ENCODE measurements at regions not wholly inside any gene's neighbourhood (a gene's known extent, or its start where the extent isn't known, plus 50 kb on each side); places are given as distances from the start of the nearest gene placed in this dataset.
"Not testable (repeated sequence)": the region's sequence is repeated elsewhere in the genome, so short reads cannot be mapped to it uniquely, and the experiment has no call there.

DNA sequence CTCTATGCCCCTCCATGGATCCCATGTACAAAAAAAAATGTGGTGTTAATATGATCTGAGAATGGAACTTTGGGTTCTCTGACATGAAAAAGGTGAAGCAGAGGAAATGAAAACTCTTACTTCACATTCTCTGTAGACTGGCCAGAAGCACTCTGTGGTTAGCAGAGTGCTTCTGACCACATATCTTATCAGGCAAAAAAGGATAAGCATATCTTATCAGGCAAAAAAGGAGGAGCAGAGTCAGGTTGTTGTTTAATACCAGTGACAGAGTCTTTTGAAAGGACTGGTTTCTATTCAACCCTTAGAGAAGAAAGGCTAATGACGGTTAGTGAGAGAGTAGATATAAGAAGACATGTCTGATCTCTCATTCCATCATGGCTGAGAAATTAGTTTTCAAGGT lies 1404.8 kb downstream of the SLITRK1 start:
- DNase-seq, result no peak

DNA sequence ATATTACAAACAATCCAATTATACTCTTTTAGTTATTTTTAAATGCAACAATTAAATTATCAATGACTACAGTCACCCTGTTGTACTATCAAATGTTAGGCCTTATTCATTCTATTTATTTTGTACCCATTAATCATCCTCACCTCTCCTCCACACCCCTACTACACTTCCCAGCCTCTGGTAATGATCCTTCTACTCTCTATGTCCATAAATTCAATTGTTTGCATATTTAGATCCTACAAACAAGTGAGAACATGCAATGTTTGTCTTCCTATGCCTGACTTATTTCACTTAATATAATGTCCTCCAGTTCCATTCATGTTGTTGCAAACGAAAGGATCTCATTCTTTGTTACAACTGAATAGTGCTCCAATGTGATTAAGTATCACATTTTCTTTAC lies 1414.6 kb downstream of the SLITRK1 start:
- no peak for DNase-seq

DNA sequence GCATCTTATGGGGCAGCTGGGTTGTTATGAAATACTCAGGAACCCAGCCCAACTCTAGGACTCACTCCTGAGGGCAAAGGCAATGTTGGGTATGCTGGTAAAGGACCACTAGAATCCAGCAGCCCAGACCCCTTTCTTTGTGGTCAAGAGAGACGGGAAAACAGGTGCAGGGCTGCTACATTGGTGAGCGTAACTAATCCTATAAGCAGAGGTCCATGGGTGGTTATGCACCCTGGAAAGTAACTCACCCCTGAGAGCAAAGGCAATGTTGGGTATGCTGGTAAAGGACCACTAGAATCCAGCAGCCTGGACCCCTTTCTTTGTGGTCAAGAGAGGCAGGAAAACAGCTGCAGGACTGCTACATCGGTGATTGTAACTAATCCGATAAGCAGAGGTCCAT lies 1422.7 kb downstream of the SLITRK1 start:
- DNase-seq, result not testable (repeated sequence)

DNA sequence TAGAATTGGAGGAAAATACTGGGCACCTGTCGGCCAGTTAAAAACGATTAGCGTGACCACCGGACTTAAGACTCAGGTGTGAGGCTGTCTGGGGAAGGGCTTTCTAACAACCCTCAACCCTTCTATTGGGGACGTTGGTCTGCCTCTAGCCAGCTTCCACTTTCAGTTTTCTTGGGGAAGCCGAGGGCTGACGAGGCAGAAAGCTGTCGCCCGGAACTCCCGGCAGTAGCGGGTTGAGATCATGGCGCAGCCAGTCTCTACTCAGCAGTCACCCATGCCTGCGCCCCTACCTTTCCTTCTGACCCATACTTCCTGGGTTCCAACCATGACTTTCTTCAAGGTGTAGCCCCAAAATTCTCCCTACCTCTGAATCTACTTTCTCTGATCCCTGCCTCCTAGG lies 1424.1 kb downstream of the SLITRK1 start:
- DNase-seq, result no peak

DNA sequence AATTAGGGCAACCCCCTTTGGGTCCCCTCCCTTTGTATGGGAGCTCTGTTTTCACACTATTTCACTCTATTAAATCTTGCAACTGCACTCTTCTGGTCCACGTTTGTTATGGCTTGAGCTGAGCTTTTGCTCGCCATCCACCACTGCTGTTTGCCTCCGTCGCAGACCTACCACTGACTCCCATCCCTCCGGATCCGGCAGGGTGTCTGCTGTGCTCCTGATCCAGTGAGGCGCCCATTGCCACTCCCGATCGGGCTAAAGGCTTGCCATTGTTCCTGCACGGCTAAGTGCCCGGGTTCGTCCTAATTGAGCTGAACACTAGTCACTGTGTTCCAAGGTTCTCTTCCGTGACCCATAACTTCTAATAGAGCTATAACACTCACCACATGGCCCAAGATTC lies 1424.7 kb downstream of the SLITRK1 start:
- DNase-seq, result not testable (repeated sequence)

DNA sequence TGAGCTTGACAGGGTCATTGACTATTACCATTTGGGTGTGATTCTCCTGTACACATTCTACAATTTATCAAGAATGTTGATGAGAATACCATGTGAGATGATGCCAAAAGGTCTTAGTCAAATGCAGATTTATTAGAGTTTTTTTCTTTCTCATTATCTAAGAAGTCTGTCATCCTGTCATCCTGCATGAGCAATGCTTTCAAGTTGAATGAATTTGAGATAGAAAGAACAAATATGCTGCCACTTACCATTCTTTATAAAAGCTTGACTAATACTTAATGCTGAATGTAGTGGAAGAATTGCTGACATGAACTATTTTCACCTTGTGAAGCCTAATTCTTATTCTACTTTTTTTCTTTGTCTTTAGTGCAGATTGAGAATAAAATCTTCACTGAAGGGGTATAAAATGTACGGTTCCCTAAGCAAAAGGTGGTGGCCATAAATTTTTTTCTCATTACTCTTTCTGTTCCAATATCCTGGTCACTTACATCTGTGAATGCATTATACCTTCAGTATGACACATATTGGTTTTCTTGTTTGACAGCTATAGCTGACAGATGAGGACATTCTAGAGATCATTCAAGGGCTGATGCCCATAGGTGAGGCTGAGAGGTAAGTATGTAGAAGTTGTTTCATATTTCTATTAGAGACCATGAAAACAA lies 1434.7 kb downstream of the SLITRK1 start:
- no peak for DNase-seq

DNA sequence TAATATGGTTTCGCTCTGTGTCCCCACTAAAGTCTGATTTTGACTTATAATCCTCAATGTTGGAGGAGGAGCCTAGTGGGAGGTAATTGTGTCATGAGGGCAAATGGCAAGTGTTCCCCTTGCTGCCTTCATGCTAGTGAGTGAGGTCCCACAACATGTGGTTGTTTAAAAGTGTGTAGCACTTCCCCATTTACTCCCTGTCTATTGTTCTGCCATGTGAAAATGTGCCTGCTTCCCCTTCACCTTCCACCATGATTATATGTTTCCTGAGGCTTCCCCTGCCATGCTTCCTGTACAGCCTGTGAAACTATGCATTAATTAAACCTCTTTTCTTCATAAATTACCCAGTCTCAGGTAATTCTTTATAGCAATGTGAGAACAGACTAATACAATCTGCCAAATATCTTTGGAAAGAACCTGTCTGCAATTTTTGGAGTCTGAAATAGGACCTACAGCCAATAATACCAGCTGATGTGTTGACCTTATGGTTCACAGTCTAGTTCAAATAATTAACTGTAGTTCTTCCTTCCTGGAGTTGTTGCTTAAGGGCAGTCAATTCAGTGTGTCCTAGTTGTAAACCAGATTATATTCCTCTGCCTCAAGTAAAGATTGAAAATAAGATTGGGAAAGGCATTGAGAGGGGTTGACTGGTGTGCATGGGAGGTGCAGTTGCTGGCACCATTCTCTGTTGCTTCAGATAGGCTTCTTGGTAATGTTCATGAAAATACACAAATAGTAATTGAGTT lies 1442.9 kb downstream of the SLITRK1 start:
- no peak for DNase-seq

DNA sequence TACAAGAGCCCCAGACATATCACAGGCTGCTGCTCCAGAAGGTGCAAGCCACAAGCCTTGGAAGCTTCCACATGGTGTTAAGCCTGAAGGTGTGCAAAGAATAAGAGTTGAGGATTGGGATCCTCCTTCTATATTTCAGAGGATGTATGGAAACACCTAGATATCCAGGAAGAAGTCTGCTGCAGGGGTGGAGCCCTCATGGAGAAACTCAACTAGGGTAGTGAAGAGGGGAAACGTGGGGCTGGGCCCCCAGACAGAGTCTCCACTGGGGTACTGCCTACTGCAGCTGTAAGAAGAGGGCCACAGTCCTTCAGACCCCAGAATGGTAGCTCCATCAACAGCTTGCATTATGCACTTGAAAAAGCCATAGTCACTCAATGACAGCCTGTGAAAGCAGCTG lies 1444.0 kb downstream of the SLITRK1 start:
- DNase-seq, result no peak

DNA sequence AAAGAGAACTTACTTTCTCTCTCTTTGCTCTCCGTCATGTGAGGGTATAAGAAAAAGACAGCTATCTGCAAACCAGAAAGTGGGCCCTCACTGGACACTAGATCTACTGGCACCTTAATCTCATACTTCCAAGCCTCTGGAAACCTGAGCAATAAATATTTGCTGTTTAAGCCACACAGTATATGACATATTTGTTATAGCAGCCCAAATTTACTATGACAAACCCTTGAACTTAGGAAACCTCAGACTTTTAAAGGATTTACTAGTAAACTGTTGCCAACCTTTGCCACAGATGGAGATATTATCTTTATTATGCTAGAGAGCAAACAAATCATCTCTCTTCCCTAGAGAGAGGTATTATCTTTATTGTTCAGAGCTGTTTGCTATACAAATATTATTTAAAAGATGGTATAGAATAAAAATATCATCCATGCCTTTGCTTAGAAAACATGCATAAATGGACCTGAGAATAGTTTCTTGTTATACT lies 1446.1 kb downstream of the SLITRK1 start:
- no peak for DNase-seq

DNA sequence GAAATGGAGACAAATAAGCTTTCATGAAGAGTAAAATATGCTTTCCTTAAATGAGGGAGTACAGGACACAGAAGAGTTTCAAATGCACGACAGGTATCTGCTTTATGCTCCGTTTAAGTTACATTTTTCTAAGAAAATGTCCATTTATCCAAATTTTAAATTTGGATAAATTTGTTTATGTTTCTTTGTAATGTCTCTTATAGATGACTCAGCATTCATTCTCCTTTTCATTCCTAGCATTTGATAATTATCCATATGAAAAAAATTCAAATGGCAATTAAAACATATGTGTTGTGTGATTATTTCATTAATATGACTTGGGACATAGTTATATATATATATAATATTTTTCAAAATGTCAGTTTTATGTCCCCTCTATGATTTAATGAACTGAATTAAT lies 1449.3 kb downstream of the SLITRK1 start:
- no peak for DNase-seq

DNA sequence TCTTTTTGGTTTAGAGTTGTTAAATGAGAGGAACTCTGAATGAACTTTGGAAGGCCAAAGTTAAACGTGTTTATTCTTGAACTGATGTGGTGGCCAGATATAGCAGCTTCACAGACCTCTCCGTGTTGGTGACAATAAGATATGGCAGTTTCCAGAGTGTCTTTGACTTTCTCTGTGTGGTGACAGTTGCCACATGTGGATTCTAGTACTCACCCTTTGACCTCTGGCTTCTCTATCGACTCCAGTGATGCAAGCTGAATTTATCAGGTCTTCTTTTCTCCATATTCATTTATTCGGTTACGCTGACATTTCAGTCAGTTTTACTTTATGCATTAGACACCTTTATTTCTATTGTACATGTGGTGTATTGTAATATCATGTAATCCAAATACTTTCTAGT lies 1469.5 kb downstream of the SLITRK1 start:
- no peak for DNase-seq

DNA sequence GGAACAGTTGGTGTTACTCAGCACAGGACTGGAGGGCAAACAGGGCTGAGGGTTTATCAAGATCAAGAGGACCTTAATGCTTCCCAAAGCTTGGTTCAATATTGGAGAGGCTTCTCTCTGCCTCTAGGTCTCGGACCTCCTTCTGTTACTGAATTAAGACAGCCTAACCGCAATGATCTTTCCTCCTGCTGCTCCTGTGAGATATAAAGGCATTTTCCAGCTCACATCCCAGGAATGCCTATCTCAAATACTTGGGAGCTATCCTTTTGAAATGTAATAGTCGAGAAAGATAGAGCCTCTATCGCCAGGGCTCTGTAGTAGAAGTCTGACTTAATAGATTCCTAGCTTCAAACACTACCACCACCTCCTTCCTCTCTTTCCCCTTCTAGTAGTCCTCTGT lies 1475.0 kb downstream of the SLITRK1 start:
- no peak for DNase-seq

DNA sequence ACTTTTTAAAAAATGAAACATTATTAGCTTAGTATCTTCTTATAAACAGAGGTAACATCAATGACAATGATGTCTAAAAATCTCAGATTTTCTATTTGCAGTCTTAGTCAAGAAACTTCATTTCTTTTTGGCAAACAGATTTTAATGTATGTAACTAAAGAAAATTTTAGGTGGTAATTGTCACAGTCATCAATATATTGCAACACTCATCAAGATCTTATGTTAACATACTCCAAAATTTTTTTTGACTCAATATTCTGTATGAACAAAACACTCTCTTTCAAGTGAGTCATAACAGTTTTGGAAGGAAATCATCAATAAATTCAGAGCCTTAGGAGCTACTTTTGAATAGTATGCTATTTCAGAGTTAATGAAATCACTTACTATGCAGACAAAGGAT lies 1507.6 kb downstream of the SLITRK1 start:
- no peak for DNase-seq

DNA sequence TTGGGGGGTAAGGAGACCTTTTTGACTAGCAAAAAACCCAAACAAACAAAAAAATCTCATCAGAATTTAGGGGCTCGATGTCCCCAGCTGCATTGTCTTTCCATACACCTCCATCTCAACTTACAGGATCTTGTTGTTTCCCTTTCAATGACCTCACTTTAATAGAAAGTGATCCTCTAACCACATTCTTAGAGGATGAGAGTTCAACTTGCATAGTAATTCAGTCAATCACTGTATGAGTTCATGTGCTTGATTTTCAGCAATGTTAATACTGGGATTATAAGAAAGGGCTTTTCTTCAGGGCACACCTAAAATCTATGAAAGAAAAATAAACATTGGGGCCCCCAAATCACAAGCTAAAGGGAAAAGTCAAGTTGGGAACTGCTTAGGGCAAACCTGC lies 1512.0 kb downstream of the SLITRK1 start:
- DNase-seq, result no peak

DNA sequence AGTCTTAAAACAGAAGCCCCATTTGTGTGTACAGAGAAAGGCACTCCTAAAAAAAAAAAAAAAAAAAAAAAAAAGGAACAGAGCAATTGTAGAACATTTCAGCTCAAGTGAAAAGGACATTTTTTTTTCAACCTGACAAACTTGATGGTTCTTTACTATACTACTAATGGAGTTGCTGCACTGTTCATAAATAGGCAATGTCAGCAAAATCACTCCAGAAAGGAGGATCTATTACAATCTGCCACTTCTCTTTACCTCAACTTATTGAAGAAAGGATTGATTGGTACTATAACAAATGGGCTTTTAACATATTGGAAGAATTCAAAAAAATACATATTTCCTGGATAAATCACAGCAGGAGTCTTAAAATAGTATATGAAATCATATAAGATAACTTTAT lies 1517.7 kb downstream of the SLITRK1 start:
- no peak for DNase-seq

DNA sequence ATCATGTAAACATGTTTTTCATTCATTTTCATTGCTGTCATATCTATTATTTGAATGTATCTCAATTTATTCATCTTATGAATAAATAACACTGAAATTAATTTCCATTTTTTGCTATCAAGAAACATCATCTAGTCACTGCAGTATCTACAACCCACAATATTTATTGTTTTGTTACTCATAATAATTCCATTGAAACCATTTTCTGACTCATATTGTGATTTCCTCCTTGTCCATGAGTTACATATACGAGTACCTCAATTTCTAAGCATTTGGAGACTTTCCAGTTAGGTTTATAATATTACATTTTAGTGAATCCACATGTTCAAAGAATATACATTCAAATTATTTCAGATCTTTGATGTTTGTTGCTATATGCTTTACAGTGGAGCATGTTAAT lies 1524.0 kb downstream of the SLITRK1 start:
- DNase-seq, result no peak

DNA sequence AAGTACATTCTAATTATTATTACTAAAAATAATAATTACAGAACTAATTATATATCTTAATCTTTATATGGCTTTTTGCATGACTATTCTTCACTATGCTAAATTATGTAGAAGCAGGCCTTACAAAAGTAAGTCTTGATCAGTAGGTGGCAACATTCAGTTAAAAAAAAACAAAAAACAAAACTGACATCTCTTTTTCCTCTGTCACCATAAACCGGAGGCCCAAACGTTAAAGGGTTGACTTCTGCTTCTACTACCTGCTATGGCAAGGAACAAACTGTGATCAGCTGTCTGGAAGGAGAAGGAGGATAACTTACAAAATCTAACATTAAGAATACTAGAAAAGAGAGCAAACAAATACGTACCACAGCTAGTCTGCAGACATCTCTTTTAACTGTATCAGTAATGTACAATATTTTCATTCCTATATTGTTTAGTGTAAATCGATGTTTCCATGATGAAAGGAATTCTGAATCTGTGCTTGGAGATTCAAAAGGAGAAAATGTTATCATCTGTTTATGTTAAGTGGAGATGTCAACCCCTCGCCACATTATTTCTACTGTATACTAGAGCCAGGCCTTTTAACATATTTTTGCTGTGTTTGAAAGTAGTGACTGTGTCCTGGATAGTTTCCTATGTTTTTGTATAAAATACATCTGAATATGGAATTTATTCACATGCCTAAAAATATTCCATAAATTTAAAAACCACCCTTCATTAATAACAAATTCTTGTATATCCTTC lies 1525.4 kb downstream of the SLITRK1 start:
- DNase-seq, result no peak

DNA sequence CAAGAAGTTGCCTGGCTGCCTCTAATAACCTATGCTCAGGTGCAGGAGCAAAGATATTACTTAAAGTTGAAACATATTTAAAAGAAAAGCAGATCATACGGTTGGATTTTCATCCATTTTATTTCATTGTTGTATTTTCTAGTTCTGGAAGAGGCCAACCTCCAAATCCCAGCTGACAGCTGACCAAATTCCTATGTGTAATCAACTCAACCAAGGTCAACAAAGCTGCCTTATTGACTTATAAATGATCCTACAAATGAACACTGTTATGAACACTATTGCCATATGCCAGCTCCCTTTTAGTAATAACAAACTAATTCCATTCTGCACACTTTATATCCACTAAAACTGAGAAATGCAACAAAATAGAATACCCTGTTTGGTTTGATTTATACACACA lies 1537.4 kb downstream of the SLITRK1 start:
- no peak for DNase-seq

DNA sequence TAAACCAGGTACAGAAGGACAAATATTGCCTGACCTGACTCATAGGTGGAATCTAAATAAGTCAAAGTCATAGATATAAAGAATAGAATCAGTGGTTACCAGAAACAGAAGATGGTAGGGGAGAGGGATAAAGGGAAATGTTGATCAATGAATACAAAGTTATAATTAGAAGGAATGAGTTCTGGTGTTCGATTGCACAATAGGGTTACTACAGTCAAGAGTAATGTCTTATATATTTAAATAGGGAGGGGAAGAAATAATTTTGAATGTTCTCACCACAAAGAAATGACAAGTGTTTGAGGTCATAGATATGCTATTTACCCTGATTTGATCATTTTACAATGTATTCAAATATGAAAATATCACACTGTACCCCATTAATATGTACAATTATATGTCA lies 1541.2 kb downstream of the SLITRK1 start:
- DNase-seq, result no peak

DNA sequence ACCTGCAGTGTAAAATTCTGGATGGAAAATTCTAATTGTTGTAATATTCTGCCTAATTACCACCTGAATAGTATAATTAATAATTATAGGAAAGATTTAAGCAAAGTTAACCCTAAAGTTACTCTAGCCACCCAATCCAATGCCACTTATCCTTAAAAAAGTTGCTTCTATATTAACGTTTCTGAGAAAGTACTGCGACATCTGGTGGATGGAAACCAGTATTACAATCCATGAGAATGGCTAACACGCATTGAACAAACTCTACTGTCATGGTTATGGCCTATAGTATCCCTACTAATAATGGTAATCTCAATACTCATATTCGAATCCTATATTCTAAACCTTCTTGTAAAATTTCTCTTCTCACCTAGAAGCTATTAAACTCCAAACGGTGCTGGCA lies 1551.8 kb downstream of the SLITRK1 start:
- DNase-seq, result no peak

DNA sequence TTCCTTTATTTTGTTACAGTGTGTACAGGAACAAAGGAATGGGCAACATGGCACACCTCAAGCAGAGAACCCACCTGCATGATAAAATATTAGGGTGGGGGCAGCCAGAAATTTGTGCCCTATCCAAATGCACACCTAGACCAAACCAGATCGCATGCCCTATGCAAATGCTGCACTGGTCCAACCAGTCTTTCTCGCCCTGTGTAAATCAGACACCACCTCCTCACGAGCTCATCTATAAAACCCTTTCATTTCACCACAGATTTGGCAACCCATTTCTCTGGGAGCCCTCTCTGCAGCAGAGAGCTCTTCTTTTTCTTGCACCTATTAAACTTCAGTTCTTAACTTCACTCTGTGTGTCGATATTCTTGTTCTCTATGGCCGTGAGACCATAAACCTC lies 1559.2 kb downstream of the SLITRK1 start:
- no peak for DNase-seq

DNA sequence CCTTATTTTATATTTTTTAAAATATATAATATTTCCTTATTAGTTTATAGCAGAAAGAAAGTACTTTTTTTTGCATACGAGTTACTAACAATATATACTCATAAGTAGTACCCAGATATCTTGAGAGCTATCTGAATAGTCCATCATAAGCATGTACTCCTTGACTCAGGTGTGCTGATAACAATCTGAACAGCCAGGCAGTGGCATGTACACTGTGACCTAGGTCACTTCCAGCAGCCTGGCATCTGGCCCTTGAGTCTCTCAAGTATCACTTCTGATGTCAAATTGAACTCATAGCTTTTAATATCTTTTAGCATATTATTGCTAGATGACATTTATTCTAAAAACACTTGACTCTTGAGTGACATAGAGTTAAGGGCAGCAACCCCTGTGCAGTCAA lies 1576.7 kb downstream of the SLITRK1 start:
- DNase-seq, result no peak

DNA sequence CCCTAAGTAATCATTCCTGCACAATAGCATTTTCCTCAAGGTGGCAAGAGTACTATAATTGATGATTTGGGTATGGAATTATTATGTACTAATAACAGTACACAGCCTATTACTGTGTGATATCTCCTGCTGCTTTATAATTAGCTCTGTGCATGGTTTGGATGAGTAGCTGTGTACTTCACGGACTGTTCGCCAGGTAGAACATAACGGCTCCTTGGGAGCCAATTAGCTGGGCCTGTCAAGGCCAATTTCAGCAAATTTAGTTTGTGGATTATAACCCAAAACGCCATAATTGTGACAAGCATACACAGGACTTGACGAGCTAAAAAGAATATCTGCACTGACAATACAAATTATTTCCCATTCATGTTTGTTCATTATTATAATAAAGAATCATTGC lies 1584.2 kb downstream of the SLITRK1 start:
- no peak for DNase-seq

DNA sequence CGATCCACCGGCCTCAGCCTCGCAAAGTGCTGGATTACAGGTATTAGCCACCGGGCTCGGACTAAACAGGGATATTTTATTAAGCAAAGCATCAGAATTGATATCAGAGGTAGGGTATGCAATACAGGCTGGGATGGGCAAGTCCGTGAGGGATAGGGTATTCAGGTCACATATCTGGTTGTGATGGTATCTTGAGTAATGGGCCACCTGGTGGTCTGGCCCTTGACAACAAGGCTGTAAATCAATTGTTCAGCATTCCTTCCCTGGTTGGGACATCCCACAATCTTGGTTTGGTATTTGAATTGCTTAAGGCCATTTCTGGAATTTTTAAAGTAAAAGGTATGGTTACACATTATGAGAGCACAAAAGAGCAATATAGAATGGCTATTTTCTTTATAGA lies 1588.0 kb downstream of the SLITRK1 start:
- no peak for DNase-seq
